ENCODE measurements at regions not wholly inside any gene's neighbourhood (a gene's known extent, or its start where the extent isn't known, plus 50 kb on each side); places are given as distances from the start of the nearest gene placed in this dataset.

- 0% methylated on average over 1 of the region's 1 CpG for WGBS (ENCODE audit: insufficient coverage)
- Histone ChIP-seq H3K27ac (ENCODE audit: low read length) (no peak overlapping the region), H3K36me3 (ENCODE audit: control insufficient read depth in 2 of 2, extremely low read depth in 1 of 2, insufficient read depth in 1 of 2, low read length in 1 of 2) (no peaks in the 10 kb centered on the region), H3K27me3 (replicated peaks in 1 of 2; ENCODE audit: control insufficient read depth in 2 of 2, extremely low read depth in 1 of 2, insufficient read depth in 2 of 2, low read length in 1 of 2) (no peaks in the 10 kb centered on the region), H3K9me3 (no peaks in the 10 kb centered on the region), H3K4me1 (ENCODE audit: control insufficient read depth in 1 of 2, extremely low read depth in 1 of 2, insufficient read depth in 2 of 2, low read length in 2 of 2) (no peaks in the 10 kb centered on the region), H3K4me3 (ENCODE audit: control insufficient read depth in 1 of 2, extremely low read depth in 1 of 2, low read length in 1 of 2) (no peak overlapping the region)
- no peaks in the 10 kb centered on the region for H3K36me3 Mint-ChIP-seq
- ATAC-seq (replicated peaks in 1 of 4) (no peak), DNase-seq (no peak)
- H3K4me1 Mint-ChIP-seq: no peaks in the 10 kb centered on the region
- no peak overlapping the region for H3K4me3 Mint-ChIP-seq
- no peaks in the 10 kb centered on the region for H3K27me3 Mint-ChIP-seq
- no peak overlapping the region for H3K27ac Mint-ChIP-seq
- peaks cover 0 to 20% (median 3%) of the 10 kb centered on the region in 3 donors for H3K9me3 Mint-ChIP-seq
- ChIA-PET POLR2A (no interaction called here), CTCF (no interaction called here)
These were observed 459.7 kb downstream of the GRXCR1 start for GRCh38 chr4:43351970-43352806.

- no peak for ATAC-seq (replicated peaks in 1 of 4)
- POLR2A ChIA-PET: no interaction called here
- Mint-ChIP-seq H3K36me3 (no peaks in the 10 kb centered on the region), H3K9me3 (peaks cover 2 to 18% (median 3%) of the 10 kb centered on the region in 3 donors), H3K27ac (no peak overlapping the region), H3K4me1 (no peaks in the 10 kb centered on the region), H3K27me3 (no peaks in the 10 kb centered on the region), H3K4me3 (no peak overlapping the region)
- CTCF ChIA-PET: no interaction called here
- WGBS (ENCODE audit: insufficient coverage): 83% methylated on average over 1 of the region's 3 CpGs
- Histone ChIP-seq H3K4me1 (ENCODE audit: control insufficient read depth in 1 of 2, extremely low read depth in 1 of 2, insufficient read depth in 2 of 2, low read length in 2 of 2) (no peaks in the 10 kb centered on the region), H3K36me3 (ENCODE audit: control insufficient read depth in 2 of 2, extremely low read depth in 1 of 2, insufficient read depth in 1 of 2, low read length in 1 of 2) (no peaks in the 10 kb centered on the region), H3K4me3 (ENCODE audit: control insufficient read depth in 1 of 2, extremely low read depth in 1 of 2, low read length in 1 of 2) (no peak overlapping the region), H3K27ac (ENCODE audit: low read length) (no peak overlapping the region), H3K9me3 (no peaks in the 10 kb centered on the region), H3K27me3 (replicated peaks in 1 of 2; ENCODE audit: control insufficient read depth in 2 of 2, extremely low read depth in 1 of 2, insufficient read depth in 2 of 2, low read length in 1 of 2) (no peaks in the 10 kb centered on the region)
- DNase-seq: no peak
These were observed 460.3 kb downstream of the GRXCR1 start for GRCh38 chr4:43352859-43353258.

GRCh38 chr4:43353552-43353951 is 461.0 kb downstream of the GRXCR1 start:
- POLR2A ChIA-PET: no interaction called here
- CTCF ChIA-PET: no interaction called here
- no peaks in the 10 kb centered on the region for H3K27me3 Mint-ChIP-seq

GRCh38 chr4:43356786-43357185 is 464.3 kb downstream of the GRXCR1 start:
- Histone ChIP-seq H3K9me3 (no peaks in the 10 kb centered on the region), H3K36me3 (ENCODE audit: control insufficient read depth in 2 of 2, extremely low read depth in 1 of 2, insufficient read depth in 1 of 2, low read length in 1 of 2) (no peaks in the 10 kb centered on the region), H3K27ac (ENCODE audit: low read length) (no peak overlapping the region), H3K27me3 (replicated peaks in 1 of 2; ENCODE audit: control insufficient read depth in 2 of 2, extremely low read depth in 1 of 2, insufficient read depth in 2 of 2, low read length in 1 of 2) (no peaks in the 10 kb centered on the region), H3K4me3 (ENCODE audit: control insufficient read depth in 1 of 2, extremely low read depth in 1 of 2, low read length in 1 of 2) (no peak overlapping the region), H3K4me1 (ENCODE audit: control insufficient read depth in 1 of 2, extremely low read depth in 1 of 2, insufficient read depth in 2 of 2, low read length in 2 of 2) (no peaks in the 10 kb centered on the region)
- POLR2A ChIA-PET: no interaction called here
- Mint-ChIP-seq H3K9me3 (peaks cover 0 to 16% (median 4%) of the 10 kb centered on the region in 3 donors), H3K36me3 (no peaks in the 10 kb centered on the region), H3K4me3 (no peak overlapping the region), H3K4me1 (no peaks in the 10 kb centered on the region), H3K27me3 (no peaks in the 10 kb centered on the region), H3K27ac (no peak overlapping the region)
- WGBS (ENCODE audit: insufficient coverage): no CpG with 5 or more reads among the region's 3 CpGs
- no peak for DNase-seq
- CTCF ChIA-PET: no interaction called here
- ATAC-seq (replicated peaks in 1 of 4): no peak

More at GRCh38 chr4:43353552-43353951, 461.0 kb downstream of the GRXCR1 start:
- Mint-ChIP-seq H3K4me1 (no peaks in the 10 kb centered on the region), H3K4me3 (no peak overlapping the region), H3K9me3 (peaks cover 2 to 16% (median 3%) of the 10 kb centered on the region in 3 donors), H3K36me3 (no peaks in the 10 kb centered on the region), H3K27ac (no peak overlapping the region)
- Histone ChIP-seq H3K27me3 (replicated peaks in 1 of 2; ENCODE audit: control insufficient read depth in 2 of 2, extremely low read depth in 1 of 2, insufficient read depth in 2 of 2, low read length in 1 of 2) (no peaks in the 10 kb centered on the region), H3K4me1 (ENCODE audit: control insufficient read depth in 1 of 2, extremely low read depth in 1 of 2, insufficient read depth in 2 of 2, low read length in 2 of 2) (no peaks in the 10 kb centered on the region), H3K9me3 (no peaks in the 10 kb centered on the region), H3K27ac (ENCODE audit: low read length) (no peak overlapping the region), H3K36me3 (ENCODE audit: control insufficient read depth in 2 of 2, extremely low read depth in 1 of 2, insufficient read depth in 1 of 2, low read length in 1 of 2) (no peaks in the 10 kb centered on the region), H3K4me3 (ENCODE audit: control insufficient read depth in 1 of 2, extremely low read depth in 1 of 2, low read length in 1 of 2) (no peak overlapping the region)
- no CpG with 5 or more reads among the region's 1 CpG for WGBS (ENCODE audit: insufficient coverage)
- DNase-seq: no peak
- no peak for ATAC-seq (replicated peaks in 1 of 4)

GRCh38 chr4:43357252-43357974 is 464.9 kb downstream of the GRXCR1 start:
- H3K9me3 ChIP-seq: no peaks in the 10 kb centered on the region
- ATAC-seq (replicated peaks in 1 of 4) (no peak), DNase-seq (no peak)
- Mint-ChIP-seq H3K4me1 (no peaks in the 10 kb centered on the region), H3K4me3 (no peak overlapping the region), H3K27me3 (no peaks in the 10 kb centered on the region), H3K27ac (no peak overlapping the region), H3K36me3 (no peaks in the 10 kb centered on the region), H3K9me3 (peaks cover 0 to 12% (median 4%) of the 10 kb centered on the region in 3 donors)
- H3K4me3 ChIP-seq (ENCODE audit: control insufficient read depth in 1 of 2, extremely low read depth in 1 of 2, low read length in 1 of 2): no peak overlapping the region
- ChIA-PET CTCF (no interaction called here), POLR2A (no interaction called here)
- no peak overlapping the region for H3K27ac ChIP-seq (ENCODE audit: low read length)
- H3K4me1 ChIP-seq (ENCODE audit: control insufficient read depth in 1 of 2, extremely low read depth in 1 of 2, insufficient read depth in 2 of 2, low read length in 2 of 2): no peaks in the 10 kb centered on the region
- H3K27me3 ChIP-seq (replicated peaks in 1 of 2; ENCODE audit: control insufficient read depth in 2 of 2, extremely low read depth in 1 of 2, insufficient read depth in 2 of 2, low read length in 1 of 2): no peaks in the 10 kb centered on the region
- no CpG with 5 or more reads among the region's 2 CpGs for WGBS (ENCODE audit: insufficient coverage)
- no peaks in the 10 kb centered on the region for H3K36me3 ChIP-seq (ENCODE audit: control insufficient read depth in 2 of 2, extremely low read depth in 1 of 2, insufficient read depth in 1 of 2, low read length in 1 of 2)

- DNase-seq: no peak
- ATAC-seq (replicated peaks in 1 of 4): no peak
- no peaks in the 10 kb centered on the region for H3K27me3 Mint-ChIP-seq
- H3K36me3 Mint-ChIP-seq: no peaks in the 10 kb centered on the region
- H3K4me1 Mint-ChIP-seq: no peaks in the 10 kb centered on the region
- ChIA-PET POLR2A (interaction anchor here (0.5 to 0.7 kb wide), 2 partner anchors 15 to 738 kb away, joined by 3 to 5 read pairs; no protein-coding TSS in a partner anchor), CTCF (no interaction called here)
- no CpG with 5 or more reads among the region's 2 CpGs for WGBS (ENCODE audit: insufficient coverage)
- no peak overlapping the region for H3K4me3 ChIP-seq (ENCODE audit: control insufficient read depth in 1 of 2, extremely low read depth in 1 of 2, low read length in 1 of 2)
- H3K9me3 Mint-ChIP-seq: peaks cover 0 to 6% (median 4%) of the 10 kb centered on the region in 3 donors
- no peaks in the 10 kb centered on the region for H3K9me3 ChIP-seq
- H3K4me1 ChIP-seq (ENCODE audit: control insufficient read depth in 1 of 2, extremely low read depth in 1 of 2, insufficient read depth in 2 of 2, low read length in 2 of 2): no peaks in the 10 kb centered on the region
- no peaks in the 10 kb centered on the region for H3K36me3 ChIP-seq (ENCODE audit: control insufficient read depth in 2 of 2, extremely low read depth in 1 of 2, insufficient read depth in 1 of 2, low read length in 1 of 2)
- no peak overlapping the region for H3K27ac Mint-ChIP-seq
- H3K27me3 ChIP-seq (replicated peaks in 1 of 2; ENCODE audit: control insufficient read depth in 2 of 2, extremely low read depth in 1 of 2, insufficient read depth in 2 of 2, low read length in 1 of 2): no peaks in the 10 kb centered on the region
- H3K4me3 Mint-ChIP-seq: no peak overlapping the region
- no peak overlapping the region for H3K27ac ChIP-seq (ENCODE audit: low read length)
These were observed 467.8 kb downstream of the GRXCR1 start for GRCh38 chr4:43360296-43360695.

Data from T-cell (primary cell).